Liver (tissue), 3 donors: ENCODE measurements at regions not wholly inside any gene's neighbourhood (a gene's known extent, or its start where the extent isn't known, plus 50 kb on each side); places are given as distances from the start of the nearest gene placed in this dataset.
"Not testable (repeated sequence)": the region's sequence is repeated elsewhere in the genome, so short reads cannot be mapped to it uniquely, and the experiment has no call there.

ENCODE experiments used
- CTCF ChIP-seq: fragments of 150-350 bp; IDR thresholded peaks from 2 replicates; pipeline ENCODE4 v1.5.1; 2017; ENCODE audit warnings: improper control_type of control experiment, low read depth, low read length; ENCODE audit not compliant: missing input control
- EGR1 ChIP-seq, 2 donors: IDR thresholded peaks; 2 replicates each; pipeline ENCODE4 v1.6.1; 2016 to 2018; ENCODE audit warnings: antibody characterized with exemption in 2 of 2, low read depth in 2 of 2
- GABPA ChIP-seq, 2 donors: IDR thresholded peaks in 1 of 2; conservative IDR thresholded peaks in 1 of 2; 2 replicates each; pipeline ENCODE4 v1.6.1; 2016; ENCODE audit warnings: antibody characterized with exemption in 2 of 2, mild to moderate bottlenecking in 1 of 2, moderate library complexity in 1 of 2
- JUND ChIP-seq, 2 donors: IDR thresholded peaks; 2 replicates each; pipeline ENCODE4 v1.6.1; 2016; ENCODE audit warnings: antibody characterized with exemption in 2 of 2
- REST ChIP-seq: IDR thresholded peaks from 2 replicates; pipeline ENCODE4 v1.6.1; 2016; ENCODE audit warnings: antibody characterized with exemption, mild to moderate bottlenecking
- SP1 ChIP-seq: IDR thresholded peaks from 2 replicates; pipeline ENCODE4 v1.6.1; 2018; ENCODE audit warnings: antibody characterized with exemption, mild to moderate bottlenecking
- TAF1 ChIP-seq: conservative IDR thresholded peaks from 2 replicates; pipeline ENCODE4 v1.6.1; 2016; ENCODE audit warnings: antibody characterized with exemption, mild to moderate bottlenecking
- TF ChIP-seq, protein P1 (sequence below): IDR thresholded peaks from 2 replicates; pipeline ENCODE4 v1.6.1; 2016; ENCODE audit warnings: antibody characterized with exemption
- donor health status: healthy.
- donor health status: healthy.

GRCh38 chr9:11196840-11197365 is 584.1 kb upstream of the PTPRD start:
- TF ChIP-seq CTCF; TAF1; JUND (IDR thresholded peaks at IDR 0.05); REST; GABPA (IDR thresholded peaks at IDR 0.05 in 1 of 2, conservative IDR thresholded peaks at IDR 0.05 in 1 of 2); EGR1 (IDR thresholded peaks at IDR 0.05; ENCODE audit: low read depth in 2 of 2); SP1: not testable (repeated sequence)
- TF ChIP-seq, protein P1, sequence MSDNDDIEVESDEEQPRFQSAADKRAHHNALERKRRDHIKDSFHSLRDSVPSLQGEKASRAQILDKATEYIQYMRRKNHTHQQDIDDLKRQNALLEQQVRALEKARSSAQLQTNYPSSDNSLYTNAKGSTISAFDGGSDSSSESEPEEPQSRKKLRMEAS, result not testable (repeated sequence)
